H9 (cell line): ENCODE measurements at regions not wholly inside any gene's neighbourhood (a gene's known extent, or its start where the extent isn't known, plus 50 kb on each side); places are given as distances from the start of the nearest gene placed in this dataset.

ENCODE experiments used
- DNase-seq: peaks from one replicate; pipeline ENCODE4 v3.0.0-alpha.2; 2017
- H2AFZ ChIP-seq: one replicate; pipeline ENCODE4 v1.6.1; 2013; ENCODE audit warnings: mild to moderate bottlenecking, low read length, control low read depth, moderate library complexity
- H2AK5ac ChIP-seq: 2 replicates; pipeline ENCODE4 v1.6.1; 2013; ENCODE audit warnings: low read length, control low read depth, mixed read lengths; ENCODE audit not compliant: insufficient read length
- H2BK120ac ChIP-seq: one replicate; pipeline ENCODE4 v1.6.1; 2013; ENCODE audit warnings: low read depth, mild to moderate bottlenecking, low read length, control low read depth, inconsistent platforms; ENCODE audit not compliant: poor library complexity, severe bottlenecking
- H2BK12ac ChIP-seq: 2 replicates; pipeline ENCODE4 v1.6.1; 2013; ENCODE audit warnings: low read length, control low read depth, mixed read lengths, low read depth; ENCODE audit not compliant: insufficient read length
- H2BK15ac ChIP-seq: 2 replicates; pipeline ENCODE4 v1.6.1; 2013; ENCODE audit warnings: low read depth, low read length, control low read depth
- H2BK20ac ChIP-seq: one replicate; pipeline ENCODE4 v1.6.1; 2013; ENCODE audit warnings: low read depth, mild to moderate bottlenecking, low read length, control low read depth, inconsistent platforms; ENCODE audit not compliant: poor library complexity, severe bottlenecking
- H2BK5ac ChIP-seq: 2 replicates; pipeline ENCODE4 v1.6.1; 2013; ENCODE audit warnings: low read length, control low read depth, mixed read lengths; ENCODE audit not compliant: insufficient read length
- H3K14ac ChIP-seq: 2 replicates; pipeline ENCODE4 v1.6.1; 2013; ENCODE audit warnings: low read length, control low read depth; ENCODE audit not compliant: insufficient read depth
- H3K18ac ChIP-seq: 2 replicates; pipeline ENCODE4 v1.6.1; 2013; ENCODE audit warnings: low read depth, mild to moderate bottlenecking, mixed read lengths, low read length, control low read depth; ENCODE audit not compliant: insufficient read length
- H3K23ac ChIP-seq: 2 replicates; pipeline ENCODE4 v1.6.1; 2013; ENCODE audit warnings: low read length, control low read depth, mixed read lengths, low read depth; ENCODE audit not compliant: insufficient read length
- H3K23me2 ChIP-seq: 2 replicates; pipeline ENCODE4 v1.6.1; 2013; ENCODE audit warnings: low read depth, mild to moderate bottlenecking, mixed read lengths, low read length, control low read depth; ENCODE audit not compliant: insufficient read length, poor library complexity, severe bottlenecking
- H3K27ac ChIP-seq: 2 replicates; pipeline ENCODE4 v1.5.1; 2013; ENCODE audit warnings: low read length, control low read depth, mixed read lengths, low read depth; ENCODE audit not compliant: insufficient read length
- H3K27me3 ChIP-seq: 2 replicates; pipeline ENCODE4 v1.6.1; 2013; ENCODE audit warnings: low read length, control low read depth, inconsistent platforms; ENCODE audit not compliant: insufficient read depth
- H3K4ac ChIP-seq: 2 replicates; pipeline ENCODE4 v1.6.1; 2013; ENCODE audit warnings: low read depth, mild to moderate bottlenecking, control low read depth, inconsistent platforms, low read length, moderate library complexity
- H3K4me1 ChIP-seq: 2 replicates; pipeline ENCODE4 v1.6.1; 2013; ENCODE audit warnings: low read length, control low read depth, inconsistent platforms; ENCODE audit not compliant: insufficient read depth
- H3K4me2 ChIP-seq: 2 replicates; pipeline ENCODE4 v1.6.1; 2013; ENCODE audit warnings: low read length, control low read depth, mixed read lengths; ENCODE audit not compliant: insufficient read length, insufficient read depth
- H3K56ac ChIP-seq: 2 replicates; pipeline ENCODE4 v1.6.1; 2013; ENCODE audit warnings: low read depth, mild to moderate bottlenecking, mixed read lengths, low read length, control low read depth; ENCODE audit not compliant: insufficient read length
- H3K79me1 ChIP-seq: 2 replicates; pipeline ENCODE4 v1.6.1; 2013; ENCODE audit warnings: low read depth, mild to moderate bottlenecking, moderate library complexity, low read length, control low read depth, inconsistent platforms; ENCODE audit not compliant: insufficient read depth, poor library complexity, severe bottlenecking
- H3K79me2 ChIP-seq: 2 replicates; pipeline ENCODE4 v1.6.1; 2013; ENCODE audit warnings: low read length, control low read depth, inconsistent platforms; ENCODE audit not compliant: insufficient read depth
- H3K9ac ChIP-seq: 2 replicates; pipeline ENCODE4 v1.6.1; 2013; ENCODE audit warnings: low read length, control low read depth, mixed read lengths; ENCODE audit not compliant: insufficient read length; ENCODE audit errors: extremely low read depth
- H3K9me3 ChIP-seq: one replicate; pipeline ENCODE4 v1.6.1; 2013; ENCODE audit warnings: low read depth, low read length, inconsistent platforms; ENCODE audit not compliant: control insufficient read depth
- H3T11ph ChIP-seq: one replicate; pipeline ENCODE4 v1.6.1; 2013; ENCODE audit warnings: mild to moderate bottlenecking, low read length, control low read depth, inconsistent platforms
- H4K20me1 ChIP-seq: one replicate; pipeline ENCODE4 v1.6.1; 2013; ENCODE audit not compliant: control insufficient read depth, insufficient read length, insufficient read depth
- H4K5ac ChIP-seq: 2 replicates; pipeline ENCODE4 v1.6.1; 2013; ENCODE audit warnings: low read depth, mild to moderate bottlenecking, mixed read lengths, low read length, control low read depth; ENCODE audit not compliant: insufficient read length
- H4K8ac ChIP-seq: replicated peaks from 2 replicates; pipeline ENCODE4 v1.6.1; 2013; ENCODE audit warnings: low read length, control low read depth, mixed read lengths, low read depth; ENCODE audit not compliant: insufficient read length
- H4K91ac ChIP-seq: 2 replicates; pipeline ENCODE4 v1.6.1; 2013; ENCODE audit warnings: low read depth, mild to moderate bottlenecking, moderate library complexity, mixed read lengths, low read length, control low read depth; ENCODE audit not compliant: insufficient read length
- H3K27ac Mint-ChIP-seq, 3 experiments: 2 replicates in 2 of 3; 3 replicates in 1 of 3; pipeline ENCODE4 v1.8.0; 2020 to 2021; ENCODE audit warnings: mixed read lengths in 3 of 3, mild to moderate bottlenecking in 1 of 3, moderate library complexity in 1 of 3
- H3K27me3 Mint-ChIP-seq: 2 replicates; pipeline ENCODE4 v1.8.0; 2021; ENCODE audit warnings: low read depth, mild to moderate bottlenecking, moderate library complexity, mixed read lengths
- H3K36me3 Mint-ChIP-seq, 3 experiments: 2 replicates in 2 of 3; 3 replicates in 1 of 3; pipeline ENCODE4 v1.8.0; 2020 to 2021; ENCODE audit warnings: low read depth in 3 of 3, mixed read lengths in 3 of 3; ENCODE audit not compliant: insufficient read depth in 1 of 3
- H3K4me1 Mint-ChIP-seq, 2 experiments: 2 replicates each; pipeline ENCODE4 v1.8.0; 2020; ENCODE audit warnings: mixed read lengths in 2 of 2
- H3K4me3 Mint-ChIP-seq, 2 experiments: 2 replicates in 1 of 2; 3 replicates in 1 of 2; pipeline ENCODE4 v1.8.0; 2020 to 2021; ENCODE audit warnings: mild to moderate bottlenecking in 2 of 2, mixed read lengths in 2 of 2, moderate library complexity in 1 of 2
- H3K9me3 Mint-ChIP-seq, 2 experiments: 2 replicates in 1 of 2; 3 replicates in 1 of 2; pipeline ENCODE4 v1.8.0; 2020; ENCODE audit warnings: mild to moderate bottlenecking in 2 of 2, mixed read lengths in 2 of 2, moderate library complexity in 1 of 2
- CTCF ChIP-seq: fragments of 200-600 bp; sonication (generic); conservative IDR thresholded peaks from 3 replicates; pipeline ENCODE4 v1.8.0; 2021; ENCODE audit warnings: antibody characterized with exemption, mild to moderate bottlenecking
- WGBS: extraction: QIAGEN DNeasy Blood & Tissue Kit; methylation state at CpG from one replicate; pipeline ENCODE4 v1.1.7; 2013; ENCODE audit warnings: missing lambda C conversion rate, low lambda C conversion rate, mixed read lengths; ENCODE audit not compliant: insufficient read length; ENCODE audit errors: extremely low coverage; 5-methylcytosine and 5-hydroxymethylcytosine counted together

- no peaks in the 10 kb centered on the region for H3K23me2 ChIP-seq
- H4K8ac ChIP-seq, result no peak overlapping the region
- H2AFZ ChIP-seq, result no peak overlapping the region
- H3K4me1 ChIP-seq, result no peaks in the 10 kb centered on the region; the same call in 1 of the 2 replicates
- H3K56ac ChIP-seq, result no peak overlapping the region
- H3K27me3 ChIP-seq, result no peaks in the 10 kb centered on the region
- no peaks in the 10 kb centered on the region for H3K9me3 ChIP-seq
- no peak overlapping the region for H3K18ac ChIP-seq
- peaks cover 10 to 15% of the 10 kb centered on the region in 2 experiments for H3K4me1 Mint-ChIP-seq
- H4K91ac ChIP-seq, result no peak overlapping the region
- WGBS, result no CpG with 5 or more reads among the region's 3 CpGs
- no peak overlapping the region for H4K5ac ChIP-seq
- no peak overlapping the region for H2BK5ac ChIP-seq
- H3K23ac ChIP-seq, result no peak overlapping the region
- no peak for DNase-seq
- no peak overlapping the region for H2BK15ac ChIP-seq
- H2BK120ac ChIP-seq, result no peak overlapping the region
- H3K9ac ChIP-seq, result no peak overlapping the region
- H3K9me3 Mint-ChIP-seq, result no peaks in the 10 kb centered on the region
- H3K27ac Mint-ChIP-seq, result no peak overlapping the region
- H3K4me3 Mint-ChIP-seq, result no peak overlapping the region
- H2BK12ac ChIP-seq, result no peak overlapping the region
- H3K27ac ChIP-seq, result no peak overlapping the region
- no peaks in the 10 kb centered on the region for H3K79me1 ChIP-seq
- H3K4me2 ChIP-seq, result no peak overlapping the region
- H4K20me1 ChIP-seq, result no peaks in the 10 kb centered on the region
- H3K79me2 ChIP-seq, result no peaks in the 10 kb centered on the region
- H3K14ac ChIP-seq, result no peak overlapping the region
- TF ChIP-seq CTCF, result no peak
- no peaks in the 10 kb centered on the region for H3K36me3 Mint-ChIP-seq
- no peak overlapping the region for H3T11ph ChIP-seq
- no peak overlapping the region for H3K4ac ChIP-seq
- peaks cover 8% of the 10 kb centered on the region for H3K27me3 Mint-ChIP-seq
- H2BK20ac ChIP-seq, result no peak overlapping the region
- H2AK5ac ChIP-seq, result no peak overlapping the region
Observed at GRCh38 chr2:172225786-172226185, 123.1 kb upstream of the DLX2 start.
